Upper lobe of right lung (tissue), 1 donor: ENCODE measurements at regions not wholly inside any gene's neighbourhood (a gene's known extent, or its start where the extent isn't known, plus 50 kb on each side); places are given as distances from the start of the nearest gene placed in this dataset.
"Not testable (repeated sequence)": the region's sequence is repeated elsewhere in the genome, so short reads cannot be mapped to it uniquely, and the experiment has no call there.

Experiments
- ATAC-seq: fragments of 200-7000 bp; cut with Tn5 transposase; one replicate; pipeline ENCODE4 v1.9.1; 2020; ENCODE audit warnings: mild to moderate bottlenecking, moderate library complexity
- DNase-seq: peaks from one replicate; pipeline ENCODE4 v3.0.0-alpha.2; 2020
- H3K27ac ChIP-seq: fragments of 200-600 bp; one replicate; pipeline ENCODE4 v1.8.0; 2022
- H3K27me3 ChIP-seq: fragments of 200-600 bp; one replicate; pipeline ENCODE4 v1.8.0; 2022; ENCODE audit warnings: mild to moderate bottlenecking
- H3K36me3 ChIP-seq: fragments of 200-600 bp; one replicate; pipeline ENCODE4 v1.8.0; 2022
- H3K4me1 ChIP-seq: fragments of 200-600 bp; one replicate; pipeline ENCODE4 v1.8.0; 2022
- H3K4me3 ChIP-seq: fragments of 200-600 bp; one replicate; pipeline ENCODE4 v1.8.0; 2022; ENCODE audit warnings: mild to moderate bottlenecking
- H3K9me3 ChIP-seq: fragments of 200-600 bp; one replicate; pipeline ENCODE4 v1.8.0; 2022
- intact Hi-C: fragments of 100-400 bp; cut with DNase I; formaldehyde crosslinking; loops from one replicate; pipeline ENCODE4 v1.11.0; 2022
- TF ChIP-seq, protein P1 (sequence below): fragments of 200-600 bp; IDR thresholded peaks from one replicate; pipeline ENCODE4 v1.8.0; 2022; ENCODE audit warnings: antibody characterized with exemption
- donor health status: DM: no; HTN: yes; CAD: no; lungs with severe emphysema.

DNA sequence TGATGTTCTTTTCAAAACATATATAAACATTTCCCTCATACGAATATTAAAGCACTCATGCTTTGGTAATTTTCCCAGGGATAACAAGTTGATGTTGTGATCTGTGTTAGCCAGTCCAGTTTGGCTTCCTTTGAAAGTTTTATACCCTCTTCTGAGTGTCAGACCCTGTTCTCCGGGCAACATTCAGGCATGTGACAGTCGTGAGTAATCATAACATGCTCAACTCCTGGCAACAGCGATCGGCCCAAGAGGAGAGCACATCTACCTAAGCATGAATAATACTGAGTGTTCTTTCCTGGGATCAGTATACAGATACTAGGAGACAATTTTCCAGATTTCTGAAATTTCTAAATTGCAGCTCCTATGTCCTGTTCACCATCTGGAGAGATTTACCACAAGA is 1086.4 kb downstream of the CDH8 start:
- intact Hi-C loops = no loop called here
- ATAC-seq = no peak
- DNase-seq = no peak
- Histone ChIP-seq H3K4me1 (no peaks in the 10 kb centered on the region), H3K4me3 (no peak overlapping the region), H3K36me3 (no peaks in the 10 kb centered on the region), H3K9me3 (no peaks in the 10 kb centered on the region), H3K27ac (no peak overlapping the region), H3K27me3 (no peaks in the 10 kb centered on the region)
- TF ChIP-seq, protein P1, sequence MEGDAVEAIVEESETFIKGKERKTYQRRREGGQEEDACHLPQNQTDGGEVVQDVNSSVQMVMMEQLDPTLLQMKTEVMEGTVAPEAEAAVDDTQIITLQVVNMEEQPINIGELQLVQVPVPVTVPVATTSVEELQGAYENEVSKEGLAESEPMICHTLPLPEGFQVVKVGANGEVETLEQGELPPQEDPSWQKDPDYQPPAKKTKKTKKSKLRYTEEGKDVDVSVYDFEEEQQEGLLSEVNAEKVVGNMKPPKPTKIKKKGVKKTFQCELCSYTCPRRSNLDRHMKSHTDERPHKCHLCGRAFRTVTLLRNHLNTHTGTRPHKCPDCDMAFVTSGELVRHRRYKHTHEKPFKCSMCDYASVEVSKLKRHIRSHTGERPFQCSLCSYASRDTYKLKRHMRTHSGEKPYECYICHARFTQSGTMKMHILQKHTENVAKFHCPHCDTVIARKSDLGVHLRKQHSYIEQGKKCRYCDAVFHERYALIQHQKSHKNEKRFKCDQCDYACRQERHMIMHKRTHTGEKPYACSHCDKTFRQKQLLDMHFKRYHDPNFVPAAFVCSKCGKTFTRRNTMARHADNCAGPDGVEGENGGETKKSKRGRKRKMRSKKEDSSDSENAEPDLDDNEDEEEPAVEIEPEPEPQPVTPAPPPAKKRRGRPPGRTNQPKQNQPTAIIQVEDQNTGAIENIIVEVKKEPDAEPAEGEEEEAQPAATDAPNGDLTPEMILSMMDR = no peak

DNA sequence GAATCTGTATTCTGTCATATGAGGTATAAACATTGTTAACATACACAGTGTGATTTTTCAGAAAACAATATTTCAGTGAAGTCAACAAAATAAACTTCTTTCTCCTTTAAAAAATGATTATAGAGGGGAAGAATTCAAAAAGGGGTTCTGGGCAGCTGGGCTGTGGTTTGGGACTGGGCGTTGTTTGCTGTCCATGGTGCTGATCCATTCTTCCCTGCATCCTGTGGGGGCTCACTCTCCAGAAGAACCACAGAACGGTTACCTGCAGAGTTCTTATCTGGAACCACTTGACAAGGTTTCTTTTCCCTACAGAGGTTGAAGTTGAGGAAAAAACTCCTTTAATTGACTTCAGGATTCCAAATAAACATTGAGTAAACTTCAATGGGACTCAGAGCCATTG is 1091.0 kb downstream of the CDH8 start:
- Histone ChIP-seq H3K4me3 (no peak overlapping the region), H3K36me3 (no peaks in the 10 kb centered on the region), H3K27ac (no peak overlapping the region), H3K27me3 (no peaks in the 10 kb centered on the region), H3K9me3 (no peaks in the 10 kb centered on the region), H3K4me1 (no peaks in the 10 kb centered on the region)
- DNase-seq (no peak), ATAC-seq (no peak)
- TF ChIP-seq, protein P1 = no peak
- intact Hi-C loops = no loop called here

DNA sequence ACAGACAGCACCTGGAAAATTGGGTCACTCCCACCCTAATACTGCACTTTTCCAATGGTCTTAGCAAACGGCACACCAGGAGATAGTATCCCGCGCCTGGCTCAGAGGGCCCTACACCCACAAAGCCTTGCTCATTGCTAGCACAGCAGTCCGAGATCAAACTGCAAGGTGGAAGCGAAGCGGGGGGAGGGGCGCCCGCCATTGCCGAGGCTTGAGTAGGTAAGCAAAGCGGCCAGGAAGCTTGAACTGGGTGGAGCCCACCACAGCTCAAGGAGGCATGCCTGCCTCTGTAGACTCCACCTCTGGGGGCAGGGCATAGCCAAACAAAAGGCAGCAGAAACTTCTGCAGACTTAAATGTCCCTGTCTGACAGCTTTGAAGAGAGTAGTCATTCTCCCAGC is 1100.0 kb downstream of the CDH8 start:
- DNase-seq, H3K27ac ChIP-seq, H3K36me3 ChIP-seq, intact Hi-C loops, H3K27me3 ChIP-seq, H3K4me3 ChIP-seq, ATAC-seq, H3K4me1 ChIP-seq, H3K9me3 ChIP-seq: not testable (repeated sequence)

GRCh38 chr16:60932600-60932999 is 1103.6 kb downstream of the CDH8 start:
- no peak for DNase-seq
- H3K9me3 ChIP-seq = no peaks in the 10 kb centered on the region

DNA sequence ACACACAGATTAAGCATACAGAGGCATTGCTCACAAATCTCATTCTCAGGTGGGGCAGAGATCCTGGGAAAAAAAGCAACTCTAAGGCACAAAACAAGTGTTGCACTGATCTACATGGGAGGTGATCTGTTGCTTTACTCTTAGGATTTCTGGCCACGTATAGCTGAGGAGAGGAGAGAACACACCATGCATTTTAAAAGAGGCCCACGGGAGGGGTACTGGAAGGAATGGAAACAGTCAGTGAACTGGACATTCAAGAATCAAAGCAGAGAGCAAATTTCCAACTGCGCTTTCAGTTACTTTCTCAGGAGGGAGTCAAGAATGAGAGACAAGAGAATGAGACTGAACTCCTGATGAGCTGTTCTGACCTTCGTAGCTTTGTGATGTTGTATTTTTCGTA is 1105.9 kb downstream of the CDH8 start:
- Histone ChIP-seq H3K36me3 (no peaks in the 10 kb centered on the region), H3K4me1 (no peaks in the 10 kb centered on the region), H3K27ac (no peak overlapping the region), H3K9me3 (no peaks in the 10 kb centered on the region), H3K27me3 (no peaks in the 10 kb centered on the region), H3K4me3 (no peak overlapping the region)
- ATAC-seq (no peak), DNase-seq (no peak)
- intact Hi-C loops = no loop called here
- TF ChIP-seq, protein P1 = no peak

More at GRCh38 chr16:60932600-60932999, 1103.6 kb downstream of the CDH8 start:
- Histone ChIP-seq H3K27ac (no peak overlapping the region), H3K36me3 (no peaks in the 10 kb centered on the region), H3K4me3 (no peak overlapping the region), H3K4me1 (no peaks in the 10 kb centered on the region), H3K27me3 (no peaks in the 10 kb centered on the region)
- no peak for ATAC-seq
- TF ChIP-seq, protein P1 = no peak
- intact Hi-C loops = no loop called here

- DNase-seq = no peak
- Histone ChIP-seq H3K9me3 (no peaks in the 10 kb centered on the region), H3K27me3 (no peaks in the 10 kb centered on the region), H3K27ac (no peak overlapping the region), H3K4me3 (no peak overlapping the region), H3K4me1 (no peaks in the 10 kb centered on the region), H3K36me3 (no peaks in the 10 kb centered on the region)
- ATAC-seq = no peak
- intact Hi-C loops = no loop called here
- TF ChIP-seq, protein P1 = no peak
These were observed 1113.3 kb downstream of the CDH8 start for GRCh38 chr16:60922920-60923319.
